Muscle layer of colon (tissue), 2 donors: ENCODE measurements at regions not wholly inside any gene's neighbourhood (a gene's known extent, or its start where the extent isn't known, plus 50 kb on each side); places are given as distances from the start of the nearest gene placed in this dataset.

Source experiments
- H3K27ac ChIP-seq: one replicate; pipeline ENCODE4 v1.7.0; 2013; ENCODE audit warnings: low read depth, mild to moderate bottlenecking, low read length, moderate library complexity
- H3K27me3 ChIP-seq, 2 donors: one replicate each; pipeline ENCODE4 v1.7.0; 2013; ENCODE audit warnings: low read length in 2 of 2, mild to moderate bottlenecking in 2 of 2; ENCODE audit not compliant: insufficient read depth in 2 of 2, control insufficient read depth in 1 of 2
- H3K36me3 ChIP-seq: one replicate; pipeline ENCODE4 v1.7.0; 2013; ENCODE audit warnings: mild to moderate bottlenecking, low read length; ENCODE audit not compliant: insufficient read depth
- H3K4me1 ChIP-seq: one replicate; pipeline ENCODE4 v1.7.0; 2013; ENCODE audit warnings: mild to moderate bottlenecking, low read length; ENCODE audit not compliant: insufficient read depth
- H3K4me3 ChIP-seq, 2 donors: one replicate each; pipeline ENCODE4 v1.7.0; 2013; ENCODE audit warnings: low read length in 2 of 2, low read depth in 1 of 2, mild to moderate bottlenecking in 1 of 2, moderate library complexity in 1 of 2
- H3K9ac ChIP-seq: one replicate; pipeline ENCODE4 v1.7.0; 2013; ENCODE audit warnings: low read length
- H3K9me3 ChIP-seq: one replicate; pipeline ENCODE4 v1.7.0; 2013; ENCODE audit warnings: mild to moderate bottlenecking, low read length
- donor health status: abdominal sarcoma.
- donor health status: Adenocarcinoma of cecum.

DNA sequence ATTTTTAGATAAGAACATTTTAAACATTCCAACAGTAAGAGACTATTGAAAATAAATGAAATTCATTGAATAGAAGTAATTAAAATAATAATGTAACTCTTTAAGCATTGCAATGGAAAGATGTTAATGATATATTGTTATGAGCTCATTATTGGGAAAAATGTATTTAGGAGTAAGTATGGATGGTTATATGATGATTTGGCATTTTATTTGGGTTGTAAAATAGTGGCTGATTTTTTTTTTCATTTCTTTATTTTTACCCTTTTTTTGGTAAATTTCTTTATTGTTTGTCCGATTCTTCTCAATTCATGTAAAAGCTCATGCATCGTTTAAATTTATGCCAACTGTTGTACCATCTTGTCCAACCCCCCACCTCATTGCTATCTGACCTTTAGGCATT is 539.9 kb downstream of the HS3ST4 start:
- H3K27ac ChIP-seq, result no peak overlapping the region
- H3K36me3 ChIP-seq, result no peaks in the 10 kb centered on the region
- no peak overlapping the region for H3K4me3 ChIP-seq
- H3K4me1 ChIP-seq, result no peaks in the 10 kb centered on the region
- no peak overlapping the region for H3K9ac ChIP-seq
- no peaks in the 10 kb centered on the region for H3K27me3 ChIP-seq
- H3K9me3 ChIP-seq, result no peaks in the 10 kb centered on the region

GRCh38 chr16:26240807-26241206 is 549.0 kb downstream of the HS3ST4 start:
- H3K4me1 ChIP-seq, result no peaks in the 10 kb centered on the region
- no peaks in the 10 kb centered on the region for H3K9me3 ChIP-seq
- H3K4me3 ChIP-seq, result no peak overlapping the region
- no peak overlapping the region for H3K9ac ChIP-seq
- no peaks in the 10 kb centered on the region for H3K36me3 ChIP-seq
- no peak overlapping the region for H3K27ac ChIP-seq
- no peaks in the 10 kb centered on the region for H3K27me3 ChIP-seq

- Histone ChIP-seq H3K27me3 (no peaks in the 10 kb centered on the region), H3K4me1 (no peaks in the 10 kb centered on the region), H3K36me3 (no peaks in the 10 kb centered on the region), H3K9ac (no peak overlapping the region), H3K27ac (no peak overlapping the region), H3K4me3 (no peak overlapping the region), H3K9me3 (no peaks in the 10 kb centered on the region)
These were observed 555.3 kb downstream of the HS3ST4 start for GRCh38 chr16:26247063-26247462.

GRCh38 chr16:26252598-26252997 is 560.8 kb downstream of the HS3ST4 start:
- H3K9me3 ChIP-seq, result no peaks in the 10 kb centered on the region
- no peaks in the 10 kb centered on the region for H3K4me1 ChIP-seq
- no peak overlapping the region for H3K27ac ChIP-seq
- no peaks in the 10 kb centered on the region for H3K27me3 ChIP-seq
- no peak overlapping the region for H3K9ac ChIP-seq
- no peaks in the 10 kb centered on the region for H3K36me3 ChIP-seq
- no peak overlapping the region for H3K4me3 ChIP-seq

GRCh38 chr16:26261621-26262020 is 569.9 kb downstream of the HS3ST4 start:
- no peaks in the 10 kb centered on the region for H3K9me3 ChIP-seq
- no peaks in the 10 kb centered on the region for H3K27me3 ChIP-seq

DNA sequence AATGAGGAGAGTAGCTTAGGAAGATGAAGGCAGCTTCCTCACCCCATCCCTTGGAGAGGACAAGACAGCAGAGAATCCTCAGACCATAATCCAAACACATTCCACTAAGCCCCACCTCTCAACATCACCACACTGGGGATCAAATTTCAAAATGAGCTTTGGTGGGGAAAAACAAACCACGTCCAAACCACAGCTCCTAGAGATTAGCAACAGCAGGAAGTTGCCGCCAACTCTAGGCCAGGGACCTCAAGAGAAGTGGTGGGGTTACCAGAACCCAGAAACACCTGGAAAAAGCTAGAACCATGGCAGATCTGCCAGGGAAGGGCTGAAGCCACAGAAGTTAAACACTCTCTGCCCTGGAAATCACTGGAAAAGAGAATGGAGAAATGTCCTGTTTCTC is 571.6 kb downstream of the HS3ST4 start:
- no peak overlapping the region for H3K9ac ChIP-seq
- no peak overlapping the region for H3K27ac ChIP-seq

More at GRCh38 chr16:26261621-26262020, 569.9 kb downstream of the HS3ST4 start:
- no peaks in the 10 kb centered on the region for H3K4me1 ChIP-seq
- H3K9ac ChIP-seq, result no peak overlapping the region
- H3K4me3 ChIP-seq, result no peak overlapping the region
- no peak overlapping the region for H3K27ac ChIP-seq
- H3K36me3 ChIP-seq, result no peaks in the 10 kb centered on the region

GRCh38 chr16:26267641-26268040 is 575.9 kb downstream of the HS3ST4 start:
- Histone ChIP-seq H3K9me3 (no peaks in the 10 kb centered on the region), H3K4me1 (no peaks in the 10 kb centered on the region), H3K27ac (no peak overlapping the region), H3K9ac (no peak overlapping the region), H3K36me3 (no peaks in the 10 kb centered on the region), H3K4me3 (no peak overlapping the region), H3K27me3 (no peaks in the 10 kb centered on the region)

More for the DNA sequence above, 571.6 kb downstream of the HS3ST4 start:
- no peaks in the 10 kb centered on the region for H3K36me3 ChIP-seq
- no peaks in the 10 kb centered on the region for H3K27me3 ChIP-seq
- H3K4me1 ChIP-seq, result no peaks in the 10 kb centered on the region
- H3K4me3 ChIP-seq, result no peak overlapping the region
- H3K9me3 ChIP-seq, result no peaks in the 10 kb centered on the region

DNA sequence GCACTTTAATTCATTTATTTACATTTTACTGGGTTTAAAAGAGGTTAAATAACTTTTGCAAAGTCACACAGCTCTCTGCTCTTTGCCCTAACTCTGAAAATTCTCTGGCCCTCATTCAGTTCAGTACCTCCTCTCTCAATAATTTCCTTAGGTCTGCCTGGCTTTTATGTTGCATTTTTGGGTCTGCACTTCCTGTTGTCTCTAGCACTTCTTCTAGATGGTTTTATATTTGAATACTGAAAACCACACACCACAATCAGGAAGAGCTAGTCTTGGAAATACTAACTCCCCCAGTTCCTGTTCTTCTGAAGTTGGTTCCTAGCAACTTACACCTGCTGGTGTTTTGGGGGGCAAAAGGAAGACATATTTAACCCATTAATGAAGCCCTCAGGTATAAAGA is 577.9 kb downstream of the HS3ST4 start:
- Histone ChIP-seq H3K9ac (no peak overlapping the region), H3K27ac (no peak overlapping the region), H3K9me3 (no peaks in the 10 kb centered on the region)

GRCh38 chr16:26273607-26274006 is 581.8 kb downstream of the HS3ST4 start:
- Histone ChIP-seq H3K27ac (no peak overlapping the region), H3K4me1 (no peaks in the 10 kb centered on the region), H3K4me3 (no peak overlapping the region), H3K9me3 (peaks cover 5% of the 10 kb centered on the region), H3K9ac (no peak overlapping the region), H3K27me3 (no peaks in the 10 kb centered on the region), H3K36me3 (no peaks in the 10 kb centered on the region)

More for the DNA sequence above, 577.9 kb downstream of the HS3ST4 start:
- no peaks in the 10 kb centered on the region for H3K27me3 ChIP-seq
- H3K4me1 ChIP-seq, result no peaks in the 10 kb centered on the region
- H3K36me3 ChIP-seq, result no peaks in the 10 kb centered on the region
- H3K4me3 ChIP-seq, result no peak overlapping the region

DNA sequence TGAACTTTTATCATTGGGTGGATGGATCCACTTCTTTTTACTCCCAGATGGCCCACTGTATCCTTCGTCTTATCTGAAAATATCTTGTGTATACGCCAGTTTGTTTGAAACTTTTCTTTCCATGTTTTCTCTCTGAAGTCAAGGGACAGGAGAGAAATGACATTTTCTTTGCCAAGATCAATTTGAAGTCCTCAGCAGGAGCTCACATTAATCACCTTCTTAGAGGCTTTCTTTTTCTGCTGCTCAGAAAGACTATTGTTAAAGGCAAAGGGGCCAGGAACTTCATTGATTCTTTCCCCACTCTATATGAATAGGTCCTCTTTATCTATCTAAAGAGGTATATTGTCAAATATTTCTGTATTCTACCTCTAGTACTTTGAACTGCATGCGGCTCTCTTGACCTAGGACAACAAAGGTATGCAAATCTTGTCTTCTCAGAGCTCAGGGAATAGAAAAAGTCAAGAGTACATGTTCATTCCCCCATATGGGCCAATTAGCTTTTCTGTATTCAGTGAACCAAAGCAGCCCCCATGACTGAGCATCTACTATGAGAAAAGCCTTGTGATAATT is 583.3 kb downstream of the HS3ST4 start:
- Histone ChIP-seq H3K9ac (no peak overlapping the region), H3K27me3 (no peaks in the 10 kb centered on the region), H3K36me3 (no peaks in the 10 kb centered on the region), H3K9me3 (peaks cover 5% of the 10 kb centered on the region), H3K4me1 (no peaks in the 10 kb centered on the region), H3K27ac (no peak overlapping the region), H3K4me3 (no peak overlapping the region)

DNA sequence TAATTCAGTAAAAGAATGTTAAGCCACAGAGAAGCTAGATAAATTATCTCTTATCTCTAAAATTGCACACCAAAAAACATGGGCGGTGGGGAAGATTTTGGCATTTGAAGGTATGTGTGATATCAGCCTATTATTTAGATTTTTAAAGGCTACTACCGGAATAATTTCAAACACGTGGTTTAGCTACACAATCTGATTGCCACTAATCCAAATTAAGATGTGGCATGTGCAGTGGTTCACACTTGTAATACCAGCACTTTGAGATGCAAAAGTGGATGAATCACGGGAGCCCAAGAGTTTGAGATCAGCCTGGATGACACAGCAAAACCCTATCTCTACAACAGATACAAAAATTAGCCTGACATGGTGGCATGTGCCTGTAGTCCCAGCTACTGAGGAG is 584.5 kb downstream of the HS3ST4 start:
- Histone ChIP-seq H3K9me3 (peaks cover 5% of the 10 kb centered on the region), H3K9ac (no peak overlapping the region), H3K36me3 (no peaks in the 10 kb centered on the region), H3K27ac (no peak overlapping the region), H3K27me3 (no peaks in the 10 kb centered on the region), H3K4me1 (no peaks in the 10 kb centered on the region), H3K4me3 (no peak overlapping the region)

DNA sequence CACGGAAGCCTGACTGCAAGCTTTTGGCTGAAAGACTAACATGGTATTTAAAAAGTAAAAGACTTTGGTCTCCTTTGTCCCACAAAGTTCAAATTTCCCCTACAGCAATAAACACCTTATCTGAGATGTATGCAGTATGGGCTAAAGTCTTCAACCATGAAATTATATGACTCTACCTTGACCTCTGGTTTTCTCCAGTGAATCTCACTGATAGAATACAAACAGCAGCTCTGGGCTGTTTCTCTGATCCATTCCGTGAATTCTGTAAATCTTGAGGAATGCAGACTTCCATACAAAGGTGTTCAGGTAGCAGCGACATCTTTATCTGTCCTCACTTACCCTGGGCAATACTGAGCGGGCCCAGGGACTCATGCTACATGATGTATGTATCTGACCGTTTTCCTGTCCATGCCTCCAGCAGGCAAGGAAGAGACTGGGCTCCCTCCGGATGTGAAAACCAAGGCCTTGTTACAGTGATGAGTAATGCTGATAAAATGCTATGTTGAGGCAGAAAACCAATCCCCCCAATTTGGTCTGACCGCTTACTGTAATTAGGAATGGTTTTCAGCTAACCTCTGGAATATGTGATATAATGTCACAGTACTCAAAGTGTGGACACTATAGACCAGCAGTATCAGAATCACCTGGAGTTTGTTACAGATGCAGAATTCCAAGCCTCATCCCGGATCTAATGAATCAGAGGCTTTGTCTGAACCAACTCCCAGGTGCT is 589.8 kb downstream of the HS3ST4 start:
- Histone ChIP-seq H3K9me3 (peaks cover 5% of the 10 kb centered on the region), H3K27ac (no peak overlapping the region), H3K27me3 (no peaks in the 10 kb centered on the region), H3K9ac (no peak overlapping the region), H3K4me1 (no peaks in the 10 kb centered on the region), H3K4me3 (no peak overlapping the region), H3K36me3 (no peaks in the 10 kb centered on the region)
